Stomach (tissue), 8 donors: ENCODE measurements at regions not wholly inside any gene's neighbourhood (a gene's known extent, or its start where the extent isn't known, plus 50 kb on each side); places are given as distances from the start of the nearest gene placed in this dataset.

Source experiments
- DNase-seq, 2 donors: peaks; one replicate each; pipeline versions ENCODE4 v3.0.0 to v3.0.0-alpha.2; 2013 to 2019
- H3K27ac ChIP-seq, 5 donors: fragments of 200-600 bp in 4 of 5; sonication (generic) in 4 of 5; one replicate each; pipeline ENCODE4 v1.5.1; 2013 to 2019; ENCODE audit warnings: mild to moderate bottlenecking in 1 of 5, moderate library complexity in 1 of 5
- H3K27me3 ChIP-seq, 3 donors: fragments of 200-600 bp; sonication (generic); one replicate each; pipeline ENCODE4 v1.5.1; 2017 to 2019; ENCODE audit warnings: mixed run types in 1 of 3
- H3K36me3 ChIP-seq, 4 donors: fragments of 200-600 bp; sonication (generic); 1 replicate in 3 of 4; 2 replicates in 1 of 4; pipeline ENCODE4 v1.5.1; 2016 to 2019
- H3K4me1 ChIP-seq, 4 donors: fragments of 200-600 bp; sonication (generic); one replicate each; pipeline ENCODE4 v1.5.1; 2016 to 2019
- H3K4me3 ChIP-seq, 4 donors: fragments of 200-600 bp; sonication (generic) in 3 of 4; one replicate each; pipeline ENCODE4 v1.5.1; 2016 to 2019; ENCODE audit warnings: mild to moderate bottlenecking in 1 of 4
- H3K9me3 ChIP-seq, 4 donors: fragments of 200-600 bp; sonication (generic); one replicate each; pipeline ENCODE4 v1.5.1; 2016 to 2019
- EP300 ChIP-seq: sonication (generic); formaldehyde crosslinking; IDR thresholded peaks from one replicate; pipeline ENCODE4 v1.6.1; 2017; ENCODE audit warnings: antibody characterized with exemption
- POLR2A ChIP-seq, 4 donors: fragments of 450-650 bp; IDR thresholded peaks; one replicate each; pipeline ENCODE4 v1.6.1; 2016; ENCODE audit warnings: antibody characterized with exemption in 4 of 4, control low read depth in 2 of 4, mild to moderate bottlenecking in 1 of 4, moderate library complexity in 1 of 4
- POLR2AphosphoS5 ChIP-seq, 3 donors: sonication (generic); formaldehyde crosslinking; IDR thresholded peaks; one replicate each; pipeline ENCODE4 v1.6.1; 2016; ENCODE audit warnings: antibody characterized with exemption in 3 of 3
- WGBS, 5 donors: extraction: QIAGEN DNeasy Blood & Tissue Kit in 3 of 5; methylation state at CpG; one replicate each; pipeline versions ENCODE4 v1.1.5 to v1.1.7; 2013 to 2018; 5-methylcytosine and 5-hydroxymethylcytosine counted together
- intact Hi-C: fragments of 100-400 bp; cut with DNase I; formaldehyde crosslinking; loops from one replicate; pipeline ENCODE4 v1.15.1; 2023; ENCODE audit warnings: low total_unique reads
- TF ChIP-seq, protein P1 (sequence below), 7 experiments: fragments of 450-650 bp in 4 of 7; fragments of 200-600 bp in 3 of 7; sonication (generic) in 3 of 7; IDR thresholded peaks; one replicate each; pipeline ENCODE4 v1.5.1; 2016 to 2019; ENCODE audit warnings: antibody characterized with exemption in 7 of 7, control low read depth in 2 of 7, mild to moderate bottlenecking in 1 of 7
- donor health status: healthy with polysubstance abuse.
- donor health status: Bipolar disorder and iron deficiency.
- donor health status: healthy.

DNA sequence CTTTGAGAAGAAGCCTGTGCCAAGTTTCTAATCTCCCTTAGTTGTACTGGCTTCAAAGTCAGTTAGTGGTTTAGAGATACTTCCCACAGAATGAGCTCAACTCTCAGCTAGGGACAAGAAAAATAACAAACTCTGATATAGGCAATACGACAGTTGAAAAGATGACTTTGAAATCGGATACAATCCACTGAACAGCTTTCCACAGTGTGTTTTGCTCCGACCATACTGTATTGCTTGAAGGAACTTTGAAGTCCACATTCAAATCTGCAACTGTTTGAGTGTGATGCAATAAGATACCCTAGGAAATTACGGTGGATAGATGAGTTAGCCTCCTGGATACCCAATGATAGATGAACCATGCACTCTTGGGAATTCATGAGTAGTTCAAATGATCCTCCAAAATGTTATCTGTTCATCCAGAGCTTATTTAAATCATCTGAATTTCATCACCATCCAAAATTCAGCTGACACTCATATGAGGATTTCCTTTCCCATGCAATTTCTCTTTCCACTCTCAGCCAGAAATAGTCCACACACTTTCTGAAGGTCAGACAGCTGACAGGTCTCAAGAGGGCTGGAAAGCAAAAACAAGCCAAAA lies 443.8 kb downstream of the HAO1 start:
- DNase-seq = peak in 1 of 2 donors; percentile 16
- Histone ChIP-seq H3K4me1 (no peaks in the 10 kb centered on the region), H3K27me3 (no peaks in the 10 kb centered on the region), H3K36me3 (no peaks in the 10 kb centered on the region), H3K4me3 (no peak overlapping the region), H3K27ac (no peak overlapping the region), H3K9me3 (peaks cover 0 to 12% (median 9%) of the 10 kb centered on the region in 4 donors)
- whole genome bisulfite sequencing, 5 donors = 50 to 76% (median 65%) methylated on average over 4 of the region's 4 CpGs
- TF ChIP-seq POLR2A (IDR thresholded peaks at IDR 0.05) (no peak), EP300 (no peak), POLR2AphosphoS5 (IDR thresholded peaks at IDR 0.05) (no peak)
- TF ChIP-seq, protein P1, sequence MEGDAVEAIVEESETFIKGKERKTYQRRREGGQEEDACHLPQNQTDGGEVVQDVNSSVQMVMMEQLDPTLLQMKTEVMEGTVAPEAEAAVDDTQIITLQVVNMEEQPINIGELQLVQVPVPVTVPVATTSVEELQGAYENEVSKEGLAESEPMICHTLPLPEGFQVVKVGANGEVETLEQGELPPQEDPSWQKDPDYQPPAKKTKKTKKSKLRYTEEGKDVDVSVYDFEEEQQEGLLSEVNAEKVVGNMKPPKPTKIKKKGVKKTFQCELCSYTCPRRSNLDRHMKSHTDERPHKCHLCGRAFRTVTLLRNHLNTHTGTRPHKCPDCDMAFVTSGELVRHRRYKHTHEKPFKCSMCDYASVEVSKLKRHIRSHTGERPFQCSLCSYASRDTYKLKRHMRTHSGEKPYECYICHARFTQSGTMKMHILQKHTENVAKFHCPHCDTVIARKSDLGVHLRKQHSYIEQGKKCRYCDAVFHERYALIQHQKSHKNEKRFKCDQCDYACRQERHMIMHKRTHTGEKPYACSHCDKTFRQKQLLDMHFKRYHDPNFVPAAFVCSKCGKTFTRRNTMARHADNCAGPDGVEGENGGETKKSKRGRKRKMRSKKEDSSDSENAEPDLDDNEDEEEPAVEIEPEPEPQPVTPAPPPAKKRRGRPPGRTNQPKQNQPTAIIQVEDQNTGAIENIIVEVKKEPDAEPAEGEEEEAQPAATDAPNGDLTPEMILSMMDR (IDR thresholded peaks at IDR 0.05) = no peak
- intact Hi-C loops = no loop called here

DNA sequence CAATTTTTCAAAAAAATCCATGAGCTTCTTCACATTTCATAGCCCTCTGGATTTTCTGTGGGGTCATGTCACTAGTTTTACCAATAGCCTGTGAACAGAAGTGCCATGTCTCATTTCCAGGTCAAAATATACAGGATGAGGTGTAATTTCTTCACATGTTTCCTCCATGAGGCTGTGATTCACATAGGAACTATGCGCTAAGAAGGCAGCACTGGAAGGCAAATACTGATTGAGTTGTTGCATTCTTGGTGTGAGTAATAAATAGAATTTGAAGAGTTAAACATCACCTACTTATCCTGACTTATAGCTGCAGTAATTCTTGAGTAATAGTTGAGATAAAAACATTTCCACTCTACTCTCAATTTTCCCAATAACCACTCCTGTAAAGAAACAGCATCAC lies 442.3 kb downstream of the HAO1 start:
- intact Hi-C loops = no loop called here
- no peaks in the 10 kb centered on the region for H3K4me1 ChIP-seq
- WGBS, 5 donors = 90 to 94% (median 93%) methylated on average over 1 of the region's 1 CpG

DNA sequence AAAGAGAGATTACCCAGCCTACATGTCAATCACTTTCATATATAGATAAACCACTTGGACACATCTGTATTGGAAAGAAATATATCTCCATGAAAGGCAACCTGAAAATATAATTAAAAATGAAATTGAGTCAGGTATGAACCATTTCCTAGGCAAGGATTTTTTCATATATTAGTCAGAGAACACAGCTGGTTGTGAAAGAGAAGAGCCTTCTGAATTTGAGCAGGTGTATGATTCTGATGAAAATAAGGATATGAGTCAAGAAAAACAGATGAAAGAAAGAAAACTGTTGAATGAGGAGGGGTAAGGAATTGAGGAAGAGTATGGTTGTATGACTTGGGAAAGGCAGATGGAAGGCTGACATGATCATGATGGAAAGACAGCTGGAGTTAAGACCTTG lies 441.1 kb downstream of the HAO1 start:
- no peak for DNase-seq
- Histone ChIP-seq H3K4me3 (no peak overlapping the region), H3K36me3 (no peaks in the 10 kb centered on the region), H3K27me3 (no peaks in the 10 kb centered on the region), H3K27ac (no peak overlapping the region), H3K4me1 (no peaks in the 10 kb centered on the region), H3K9me3 (peaks cover 0 to 7% (median 3%) of the 10 kb centered on the region in 4 donors)
- TF ChIP-seq EP300 (no peak), POLR2A (IDR thresholded peaks at IDR 0.05) (no peak), POLR2AphosphoS5 (IDR thresholded peaks at IDR 0.05) (no peak)
- TF ChIP-seq, protein P1 (IDR thresholded peaks at IDR 0.05) = no peak
- intact Hi-C loops = no loop called here

More for the DNA sequence above, 442.3 kb downstream of the HAO1 start:
- Histone ChIP-seq H3K4me3 (no peak overlapping the region), H3K27me3 (no peaks in the 10 kb centered on the region), H3K27ac (no peak overlapping the region), H3K36me3 (no peaks in the 10 kb centered on the region), H3K9me3 (peaks cover 0 to 12% (median 9%) of the 10 kb centered on the region in 4 donors)
- DNase-seq = no peak
- TF ChIP-seq POLR2AphosphoS5 (IDR thresholded peaks at IDR 0.05) (no peak), EP300 (no peak), POLR2A (IDR thresholded peaks at IDR 0.05) (no peak)
- TF ChIP-seq, protein P1 (IDR thresholded peaks at IDR 0.05) = no peak

DNA sequence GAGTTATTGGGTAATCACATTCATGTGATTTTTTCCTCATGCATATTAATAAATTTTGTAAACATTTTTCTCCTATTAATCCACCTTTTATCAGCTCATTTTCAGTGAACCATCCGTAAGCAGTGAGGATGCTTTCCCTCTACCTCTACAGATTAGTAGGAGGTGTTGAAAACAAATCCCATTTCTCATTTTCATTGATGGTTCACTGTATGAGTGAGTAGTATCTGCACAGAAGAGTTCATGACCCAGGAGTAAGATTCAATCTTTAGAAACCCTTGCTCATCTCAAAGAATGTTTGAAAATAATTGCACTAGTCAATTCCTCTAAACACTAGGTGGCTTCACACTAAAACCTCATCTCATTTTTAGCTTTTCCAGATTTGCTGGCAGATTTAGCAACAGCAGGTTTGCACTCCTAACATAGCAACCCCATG lies 440.0 kb downstream of the HAO1 start:
- DNase-seq = no peak
- no peaks in the 10 kb centered on the region for H3K27me3 ChIP-seq
- no peaks in the 10 kb centered on the region for H3K9me3 ChIP-seq
- TF ChIP-seq, protein P1 (IDR thresholded peaks at IDR 0.05) = no peak
- TF ChIP-seq POLR2A (IDR thresholded peaks at IDR 0.05) = no peak
- intact Hi-C loops = no loop called here
- no peak overlapping the region for H3K4me3 ChIP-seq
- H3K36me3 ChIP-seq = no peaks in the 10 kb centered on the region
- no peaks in the 10 kb centered on the region for H3K4me1 ChIP-seq
- no peak overlapping the region for H3K27ac ChIP-seq
- WGBS, 5 donors = 74 to 88% (median 75%) methylated on average over 1 of the region's 1 CpG
